ENCODE measurements at regions not wholly inside any gene's neighbourhood (a gene's known extent, or its start where the extent isn't known, plus 50 kb on each side); places are given as distances from the start of the nearest gene placed in this dataset.

- TF ChIP-seq, protein P1, sequence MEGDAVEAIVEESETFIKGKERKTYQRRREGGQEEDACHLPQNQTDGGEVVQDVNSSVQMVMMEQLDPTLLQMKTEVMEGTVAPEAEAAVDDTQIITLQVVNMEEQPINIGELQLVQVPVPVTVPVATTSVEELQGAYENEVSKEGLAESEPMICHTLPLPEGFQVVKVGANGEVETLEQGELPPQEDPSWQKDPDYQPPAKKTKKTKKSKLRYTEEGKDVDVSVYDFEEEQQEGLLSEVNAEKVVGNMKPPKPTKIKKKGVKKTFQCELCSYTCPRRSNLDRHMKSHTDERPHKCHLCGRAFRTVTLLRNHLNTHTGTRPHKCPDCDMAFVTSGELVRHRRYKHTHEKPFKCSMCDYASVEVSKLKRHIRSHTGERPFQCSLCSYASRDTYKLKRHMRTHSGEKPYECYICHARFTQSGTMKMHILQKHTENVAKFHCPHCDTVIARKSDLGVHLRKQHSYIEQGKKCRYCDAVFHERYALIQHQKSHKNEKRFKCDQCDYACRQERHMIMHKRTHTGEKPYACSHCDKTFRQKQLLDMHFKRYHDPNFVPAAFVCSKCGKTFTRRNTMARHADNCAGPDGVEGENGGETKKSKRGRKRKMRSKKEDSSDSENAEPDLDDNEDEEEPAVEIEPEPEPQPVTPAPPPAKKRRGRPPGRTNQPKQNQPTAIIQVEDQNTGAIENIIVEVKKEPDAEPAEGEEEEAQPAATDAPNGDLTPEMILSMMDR (IDR thresholded peaks at IDR 0.05; ENCODE audit: borderline replicate concordance, extremely low read depth, low read length, poor library complexity, severe bottlenecking), result no peak
- TF ChIP-seq EZH2 (IDR thresholded peaks at IDR 0.05; ENCODE audit: borderline replicate concordance, low read depth, low read length, severe bottlenecking), result no peak
These were observed 145.8 kb upstream of the ANK3 start for GRCh38 chr10:60535427-60535826.

Data from DND-41 (cell line).